CD4-positive, CD25-positive, alpha-beta regulatory T cell (primary cell): ENCODE measurements at regions not wholly inside any gene's neighbourhood (a gene's known extent, or its start where the extent isn't known, plus 50 kb on each side); places are given as distances from the start of the nearest gene placed in this dataset.

ENCODE experiments used
- ATAC-seq, 2 donors: fragments of 150-1000 bp; cut with Tn5 transposase; one replicate each; pipeline ENCODE4 v1.10.0; 2021; ENCODE audit warnings: low read depth in 2 of 2, moderate number of reproducible peaks in 2 of 2, moderate library complexity in 1 of 2
- DNase-seq, 3 donors: peaks; one replicate each; pipeline versions ENCODE4 v3.0.0 to v3.0.0-alpha.2; 2012 to 2022; ENCODE audit warnings: mixed read lengths in 1 of 3
- H3K27ac ChIP-seq: one replicate; pipeline ENCODE4 v1.7.0; 2013; ENCODE audit warnings: mild to moderate bottlenecking, low read length; ENCODE audit not compliant: insufficient read depth, poor library complexity, severe bottlenecking
- H3K27me3 ChIP-seq: one replicate; pipeline ENCODE4 v1.7.0; 2013; ENCODE audit warnings: low read length; ENCODE audit not compliant: control insufficient read depth, insufficient read depth
- H3K36me3 ChIP-seq: one replicate; pipeline ENCODE4 v1.7.0; 2013; ENCODE audit warnings: mild to moderate bottlenecking, low read length, moderate library complexity; ENCODE audit not compliant: control insufficient read depth, insufficient read depth
- H3K4me1 ChIP-seq: 2 replicates; pipeline ENCODE4 v1.7.0; 2013; ENCODE audit warnings: mild to moderate bottlenecking, low read length; ENCODE audit not compliant: insufficient read depth, control insufficient read depth, poor library complexity, severe bottlenecking
- H3K4me3 ChIP-seq: one replicate; pipeline ENCODE4 v1.7.0; 2013; ENCODE audit warnings: low read depth, mild to moderate bottlenecking, low read length, moderate library complexity
- H3K9me3 ChIP-seq, 2 experiments: 1 replicate in 1 of 2; 2 replicates in 1 of 2; pipeline ENCODE4 v1.7.0; 2013; ENCODE audit warnings: low read length in 2 of 2, mild to moderate bottlenecking in 1 of 2, moderate library complexity in 1 of 2; ENCODE audit not compliant: control insufficient read depth in 2 of 2
- H3K27ac Mint-ChIP-seq, 3 donors: one replicate each; pipeline ENCODE4 v1.8.0; 2020 to 2022; ENCODE audit warnings: mild to moderate bottlenecking in 3 of 3, mixed read lengths in 3 of 3, moderate library complexity in 2 of 3
- H3K27me3 Mint-ChIP-seq: one replicate; pipeline ENCODE4 v1.8.0; 2022; ENCODE audit warnings: mild to moderate bottlenecking, mixed read lengths
- H3K36me3 Mint-ChIP-seq: one replicate; pipeline ENCODE4 v1.8.0; 2020; ENCODE audit warnings: mixed read lengths
- H3K4me1 Mint-ChIP-seq, 4 donors: one replicate each; pipeline ENCODE4 v1.8.0; 2020 to 2022; ENCODE audit warnings: mixed read lengths in 4 of 4, mild to moderate bottlenecking in 1 of 4
- H3K4me3 Mint-ChIP-seq, 4 donors: one replicate each; pipeline ENCODE4 v1.8.0; 2020 to 2022; ENCODE audit warnings: mild to moderate bottlenecking in 4 of 4, mixed read lengths in 4 of 4, moderate library complexity in 3 of 4
- H3K9me3 Mint-ChIP-seq, 7 donors: one replicate each; pipeline ENCODE4 v1.8.0; 2020 to 2022; ENCODE audit warnings: mixed read lengths in 7 of 7, mild to moderate bottlenecking in 3 of 7, moderate library complexity in 2 of 7

GRCh38 chr2:10221976-10222870 is 80.5 kb upstream of the HPCAL1 start:
- H3K27me3 ChIP-seq, result no peaks in the 10 kb centered on the region
- Mint-ChIP-seq H3K4me1 (no peaks in the 10 kb centered on the region), H3K36me3 (no peaks in the 10 kb centered on the region), H3K27ac (no peak overlapping the region), H3K9me3 (no peaks in the 10 kb centered on the region), H3K27me3 (no peaks in the 10 kb centered on the region), H3K4me3 (no peak overlapping the region)
- no peaks in the 10 kb centered on the region for H3K36me3 ChIP-seq
- DNase-seq (no peak), ATAC-seq (no peak)
- no peak overlapping the region for H3K4me3 ChIP-seq
- no peaks in the 10 kb centered on the region for H3K4me1 ChIP-seq
- no peaks in the 10 kb centered on the region for H3K9me3 ChIP-seq
- H3K27ac ChIP-seq, result no peak overlapping the region

GRCh38 chr2:10223471-10223870 is 79.2 kb upstream of the HPCAL1 start:
- Histone ChIP-seq H3K9me3 (no peaks in the 10 kb centered on the region), H3K27ac (no peak overlapping the region), H3K4me1 (no peaks in the 10 kb centered on the region), H3K4me3 (no peak overlapping the region), H3K27me3 (no peaks in the 10 kb centered on the region), H3K36me3 (no peaks in the 10 kb centered on the region)
- no peaks in the 10 kb centered on the region for H3K36me3 Mint-ChIP-seq
- no peak overlapping the region for H3K27ac Mint-ChIP-seq
- DNase-seq (no peak), ATAC-seq (no peak)
- no peaks in the 10 kb centered on the region for H3K9me3 Mint-ChIP-seq
- no peak overlapping the region for H3K4me3 Mint-ChIP-seq
- H3K27me3 Mint-ChIP-seq, result no peaks in the 10 kb centered on the region
- H3K4me1 Mint-ChIP-seq, result no peaks in the 10 kb centered on the region

- Mint-ChIP-seq H3K9me3 (no peaks in the 10 kb centered on the region), H3K4me1 (no peaks in the 10 kb centered on the region), H3K27ac (no peak overlapping the region), H3K27me3 (peaks cover 4% of the 10 kb centered on the region), H3K4me3 (no peak overlapping the region), H3K36me3 (no peaks in the 10 kb centered on the region)
- Histone ChIP-seq H3K4me3 (no peak overlapping the region), H3K27ac (no peak overlapping the region), H3K36me3 (no peaks in the 10 kb centered on the region), H3K27me3 (no peaks in the 10 kb centered on the region), H3K9me3 (no peaks in the 10 kb centered on the region), H3K4me1 (no peaks in the 10 kb centered on the region)
- DNase-seq, result no peak
- ATAC-seq, result no peak
Measured at GRCh38 chr2:10223932-10224720, 78.6 kb upstream of the HPCAL1 start.

GRCh38 chr2:10224734-10225133 is 78.0 kb upstream of the HPCAL1 start:
- H3K27ac ChIP-seq, result no peak overlapping the region
- no peak overlapping the region for H3K27ac Mint-ChIP-seq
- no peaks in the 10 kb centered on the region for H3K36me3 Mint-ChIP-seq
- H3K4me3 Mint-ChIP-seq, result no peak overlapping the region
- DNase-seq, result no peak
- peaks cover 4% of the 10 kb centered on the region for H3K27me3 Mint-ChIP-seq
- H3K9me3 ChIP-seq, result no peaks in the 10 kb centered on the region
- no peaks in the 10 kb centered on the region for H3K4me1 ChIP-seq
- H3K36me3 ChIP-seq, result no peaks in the 10 kb centered on the region
- no peak overlapping the region for H3K4me3 ChIP-seq
- ATAC-seq, result no peak
- no peaks in the 10 kb centered on the region for H3K27me3 ChIP-seq
- no peaks in the 10 kb centered on the region for H3K4me1 Mint-ChIP-seq
- no peaks in the 10 kb centered on the region for H3K9me3 Mint-ChIP-seq

- Histone ChIP-seq H3K27me3 (no peaks in the 10 kb centered on the region), H3K4me3 (no peak overlapping the region), H3K27ac (no peak overlapping the region), H3K36me3 (no peaks in the 10 kb centered on the region), H3K4me1 (no peaks in the 10 kb centered on the region), H3K9me3 (no peaks in the 10 kb centered on the region)
- Mint-ChIP-seq H3K27me3 (peaks cover 4% of the 10 kb centered on the region), H3K4me1 (no peaks in the 10 kb centered on the region), H3K9me3 (no peaks in the 10 kb centered on the region), H3K4me3 (peak overlapping the region in 1 of 4 donors; percentile 24), H3K36me3 (no peaks in the 10 kb centered on the region), H3K27ac (no peak overlapping the region)
- no peak for DNase-seq
- ATAC-seq, result no peak
Measured at GRCh38 chr2:10225291-10226037, 77.2 kb upstream of the HPCAL1 start.

- H3K4me1 ChIP-seq, result no peaks in the 10 kb centered on the region
- Mint-ChIP-seq H3K27ac (peak overlapping the region in 2 of 3 donors; percentile 32 to 46), H3K9me3 (no peaks in the 10 kb centered on the region), H3K27me3 (peaks cover 4% of the 10 kb centered on the region), H3K4me3 (no peak overlapping the region), H3K4me1 (no peaks in the 10 kb centered on the region), H3K36me3 (no peaks in the 10 kb centered on the region)
- DNase-seq (no peak), ATAC-seq (no peak)
- H3K27me3 ChIP-seq, result no peaks in the 10 kb centered on the region
- no peaks in the 10 kb centered on the region for H3K9me3 ChIP-seq
- H3K4me3 ChIP-seq, result no peak overlapping the region
- no peaks in the 10 kb centered on the region for H3K36me3 ChIP-seq
- no peak overlapping the region for H3K27ac ChIP-seq
Measured at GRCh38 chr2:10226038-10226724, 76.5 kb upstream of the HPCAL1 start.

GRCh38 chr2:10228611-10229365 is 73.9 kb upstream of the HPCAL1 start:
- H3K9me3 Mint-ChIP-seq, result peaks cover 0 to 2% (median 0%) of the 10 kb centered on the region in 7 donors
- no peaks in the 10 kb centered on the region for H3K36me3 ChIP-seq
- no peak for ATAC-seq
- H3K27me3 ChIP-seq, result no peaks in the 10 kb centered on the region
- H3K27ac Mint-ChIP-seq, result no peak overlapping the region
- H3K4me1 Mint-ChIP-seq, result peaks cover 0 to 5% (median under 1%) of the 10 kb centered on the region in 4 donors
- H3K4me1 ChIP-seq, result no peaks in the 10 kb centered on the region
- no peaks in the 10 kb centered on the region for H3K36me3 Mint-ChIP-seq
- no peaks in the 10 kb centered on the region for H3K9me3 ChIP-seq
- peaks cover 4% of the 10 kb centered on the region for H3K27me3 Mint-ChIP-seq
- H3K4me3 ChIP-seq, result no peak overlapping the region
- no peak overlapping the region for H3K27ac ChIP-seq
- no peak overlapping the region for H3K4me3 Mint-ChIP-seq
- DNase-seq, result no peak
